Omental fat pad (tissue), 3 donors: ENCODE measurements at regions not wholly inside any gene's neighbourhood (a gene's known extent, or its start where the extent isn't known, plus 50 kb on each side); places are given as distances from the start of the nearest gene placed in this dataset.

Experiments
- ATAC-seq: fragments of 150-250 bp; one replicate; pipeline ENCODE4 v1.9.1; 2016; ENCODE audit warnings: mild to moderate bottlenecking, moderate library complexity; ENCODE audit not compliant: low FRiP score
- DNase-seq: peaks from one replicate; pipeline ENCODE4 v3.0.0-alpha.2; 2019; ENCODE audit warnings: low spot score
- CTCF ChIP-seq, 3 donors: fragments of 450-650 bp; IDR thresholded peaks; one replicate each; pipeline ENCODE4 v1.5.1; 2016 to 2017; ENCODE audit warnings: antibody characterized with exemption in 3 of 3, mild to moderate bottlenecking in 3 of 3, moderate library complexity in 2 of 3

- TF ChIP-seq CTCF (IDR thresholded peaks at IDR 0.05) = no peak
- DNase-seq (no peak), ATAC-seq (no peak)
Measured at GRCh38 chr6:119917186-119917585, 567.6 kb upstream of the MAN1A1 start.

- no peak for TF ChIP-seq CTCF (IDR thresholded peaks at IDR 0.05)
- DNase-seq = no peak
- no peak for ATAC-seq
Measured at GRCh38 chr6:119915971-119916370, 566.4 kb upstream of the MAN1A1 start.

- TF ChIP-seq CTCF (IDR thresholded peaks at IDR 0.05) = no peak
- DNase-seq (no peak), ATAC-seq (no peak)
Measured at GRCh38 chr6:119908157-119908556, 558.6 kb upstream of the MAN1A1 start.

- no peak for TF ChIP-seq CTCF (IDR thresholded peaks at IDR 0.05)
- no peak for DNase-seq
- ATAC-seq = no peak
Measured at GRCh38 chr6:119902681-119903080, 553.1 kb upstream of the MAN1A1 start.

- ATAC-seq = no peak
- TF ChIP-seq CTCF (IDR thresholded peaks at IDR 0.05) = no peak
Measured at GRCh38 chr6:119896806-119897205, 547.2 kb upstream of the MAN1A1 start.

GRCh38 chr6:119895626-119896025 is 546.1 kb upstream of the MAN1A1 start:
- TF ChIP-seq CTCF (IDR thresholded peaks at IDR 0.05) = no peak
- ATAC-seq = no peak
- no peak for DNase-seq

More at GRCh38 chr6:119896806-119897205, 547.2 kb upstream of the MAN1A1 start:
- DNase-seq = no peak

- DNase-seq (no peak), ATAC-seq (no peak)
- no peak for TF ChIP-seq CTCF (IDR thresholded peaks at IDR 0.05)
Measured at GRCh38 chr6:119894811-119895210, 545.2 kb upstream of the MAN1A1 start.
